GM21619 (cell line): ENCODE measurements at regions not wholly inside any gene's neighbourhood (a gene's known extent, or its start where the extent isn't known, plus 50 kb on each side); places are given as distances from the start of the nearest gene placed in this dataset.
"Not testable (repeated sequence)": the region's sequence is repeated elsewhere in the genome, so short reads cannot be mapped to it uniquely, and the experiment has no call there.

Source experiments
- ATAC-seq: cut with Tn5 transposase; IDR thresholded peaks from one replicate; pipeline ENCODE4 v1.9.1; 2021; ENCODE audit not compliant: unreplicated experiment

GRCh38 chr11:22920939-22921565 is 60.8 kb upstream of the CCDC179 start:
- peak; percentile 98 for ATAC-seq

- no peak for ATAC-seq
Observed at GRCh38 chr11:22922672-22923071, 62.4 kb upstream of the CCDC179 start.

GRCh38 chr11:22923561-22923960 is 63.3 kb upstream of the CCDC179 start:
- ATAC-seq, result no peak

GRCh38 chr11:22926341-22926740 is 66.1 kb upstream of the CCDC179 start:
- no peak for ATAC-seq

GRCh38 chr11:22927793-22928192 is 67.5 kb upstream of the CCDC179 start:
- ATAC-seq, result no peak

GRCh38 chr11:22928207-22928917 is 68.1 kb upstream of the CCDC179 start:
- ATAC-seq, result no peak

- peak; percentile 95 for ATAC-seq
Observed at GRCh38 chr11:22930816-22931594, 70.7 kb upstream of the CCDC179 start.

GRCh38 chr11:22938691-22939090 is 78.4 kb upstream of the CCDC179 start:
- ATAC-seq, result no peak

GRCh38 chr11:22941544-22941943 is 81.3 kb upstream of the CCDC179 start:
- ATAC-seq, result not testable (repeated sequence)

GRCh38 chr11:22957786-22958185 is 97.5 kb upstream of the CCDC179 start:
- ATAC-seq, result no peak

- ATAC-seq, result no peak
Observed at GRCh38 chr11:22974251-22974650, 114.0 kb upstream of the CCDC179 start.

GRCh38 chr11:22976146-22976545 is 115.9 kb upstream of the CCDC179 start:
- ATAC-seq, result no peak

- ATAC-seq, result no peak
Observed at GRCh38 chr11:22982903-22983302, 122.6 kb upstream of the CCDC179 start.

GRCh38 chr11:22984045-22984444 is 123.8 kb upstream of the CCDC179 start:
- no peak for ATAC-seq

GRCh38 chr11:22989371-22989770 is 129.1 kb upstream of the CCDC179 start:
- ATAC-seq, result no peak

- ATAC-seq, result no peak
Observed at GRCh38 chr11:22991196-22991595, 130.9 kb upstream of the CCDC179 start.

GRCh38 chr11:23006730-23007129 is 146.5 kb upstream of the CCDC179 start:
- ATAC-seq, result no peak

GRCh38 chr11:23010790-23011335 is 150.6 kb upstream of the CCDC179 start:
- ATAC-seq, result no peak

GRCh38 chr11:23012930-23013329 is 152.7 kb upstream of the CCDC179 start:
- ATAC-seq, result no peak

GRCh38 chr11:23013509-23013908 is 153.2 kb upstream of the CCDC179 start:
- ATAC-seq, result no peak

- ATAC-seq, result no peak
Observed at GRCh38 chr11:23021287-23021863, 161.1 kb upstream of the CCDC179 start.
